ENCODE measurements at regions not wholly inside any gene's neighbourhood (a gene's known extent, or its start where the extent isn't known, plus 50 kb on each side); places are given as distances from the start of the nearest gene placed in this dataset.

GRCh38 chr1:242623119-242623518 is 98.6 kb upstream of the PLD5 start:
- no peaks in the 10 kb centered on the region for H3K27me3 ChIP-seq (ENCODE audit: insufficient read depth, low read length)
- H3K79me2 ChIP-seq (ENCODE audit: control insufficient read depth, insufficient read depth, low read length, poor library complexity) = no peaks in the 10 kb centered on the region
- no peak overlapping the region for H3K4me3 ChIP-seq (ENCODE audit: low read depth, low read length)
- no peaks in the 10 kb centered on the region for H3K79me1 ChIP-seq (ENCODE audit: low read length)
- no peak overlapping the region for H3K4me2 ChIP-seq (ENCODE audit: low read length)
- no peak overlapping the region for H2BK12ac ChIP-seq (ENCODE audit: low read length)
- no peak for DNase-seq
- no peak overlapping the region for H2BK5ac ChIP-seq (ENCODE audit: low read depth, low read length, poor library complexity)
- no peak overlapping the region for H3K14ac ChIP-seq (ENCODE audit: low read length)
- no peak overlapping the region for H3K18ac ChIP-seq (ENCODE audit: low read length)
- H3K27ac ChIP-seq (ENCODE audit: low read depth, low read length) = no peak overlapping the region
- H3K9me3 ChIP-seq (ENCODE audit: insufficient read depth, low read depth, low read length) = no peaks in the 10 kb centered on the region
- no peak overlapping the region for H2AFZ ChIP-seq (ENCODE audit: insufficient read depth, low read length, poor library complexity)
- no peaks in the 10 kb centered on the region for H3K4me1 ChIP-seq (ENCODE audit: control insufficient read depth in 1 of 2, insufficient read depth in 2 of 2, low read length in 2 of 2)
- H2AK5ac ChIP-seq (ENCODE audit: low read length) = no peak overlapping the region
- H3K36me3 ChIP-seq (ENCODE audit: control insufficient read depth in 1 of 2, insufficient read depth in 2 of 2, low read length in 2 of 2) = no peaks in the 10 kb centered on the region
- no peak overlapping the region for H3K9ac ChIP-seq (ENCODE audit: low read length)
- H2BK120ac ChIP-seq (ENCODE audit: insufficient read depth, low read length, poor library complexity) = no peak overlapping the region
- H4K12ac ChIP-seq (ENCODE audit: low read depth, low read length) = no peak overlapping the region
- H3K4ac ChIP-seq (ENCODE audit: low read depth, low read length) = no peak overlapping the region
- H3K23ac ChIP-seq (ENCODE audit: low read length) = no peak overlapping the region
- H4K8ac ChIP-seq (ENCODE audit: low read depth, low read length) = no peak overlapping the region
- no CpG with 5 or more reads among the region's 4 CpGs for WGBS (ENCODE audit: extremely low coverage, insufficient coverage, insufficient read length)
- no peak overlapping the region for H4K91ac ChIP-seq (ENCODE audit: low read depth, low read length)

DNA sequence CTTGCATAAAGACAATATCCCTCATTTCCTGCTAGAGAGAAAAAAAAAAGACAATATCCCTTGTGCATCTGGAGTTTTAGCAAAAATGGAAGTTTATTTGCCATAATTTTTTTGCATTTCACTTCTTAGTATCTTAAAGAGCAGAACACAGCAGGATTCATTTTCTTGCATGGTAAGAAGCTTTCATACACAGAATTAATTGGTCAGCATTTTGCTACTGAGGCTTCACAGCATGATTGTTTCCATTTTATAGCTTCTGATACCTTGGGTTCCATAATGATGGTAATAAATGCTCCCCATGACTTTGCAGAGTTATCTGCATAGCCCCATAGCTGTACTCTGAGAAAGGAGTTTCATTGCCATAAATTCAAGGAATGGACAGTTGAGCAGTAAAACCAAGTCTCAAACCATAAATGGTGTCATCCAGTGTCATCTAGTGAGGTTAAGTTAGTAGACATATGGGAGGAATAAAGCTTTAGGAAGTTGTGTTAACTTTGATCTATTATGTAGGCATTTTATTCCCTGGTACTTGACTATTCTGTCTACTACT is 88.8 kb upstream of the PLD5 start:
- Histone ChIP-seq H3K4ac (ENCODE audit: low read depth, low read length) (no peak overlapping the region), H3K36me3 (ENCODE audit: control insufficient read depth in 1 of 2, insufficient read depth in 2 of 2, low read length in 2 of 2) (no peaks in the 10 kb centered on the region), H3K9ac (ENCODE audit: low read length) (no peak overlapping the region), H3K18ac (ENCODE audit: low read length) (no peak overlapping the region), H2AFZ (ENCODE audit: insufficient read depth, low read length, poor library complexity) (no peak overlapping the region), H2BK120ac (ENCODE audit: insufficient read depth, low read length, poor library complexity) (no peak overlapping the region), H3K79me1 (ENCODE audit: low read length) (no peaks in the 10 kb centered on the region), H3K4me1 (ENCODE audit: control insufficient read depth in 1 of 2, insufficient read depth in 2 of 2, low read length in 2 of 2) (peaks cover 0 to 2% of the 10 kb centered on the region in 2 experiments), H4K12ac (ENCODE audit: low read depth, low read length) (no peak overlapping the region), H3K9me3 (ENCODE audit: insufficient read depth, low read depth, low read length) (no peaks in the 10 kb centered on the region), H2BK12ac (ENCODE audit: low read length) (no peak overlapping the region), H4K91ac (ENCODE audit: low read depth, low read length) (no peak overlapping the region), H3K27me3 (ENCODE audit: insufficient read depth, low read length) (no peaks in the 10 kb centered on the region), H3K4me3 (ENCODE audit: low read depth, low read length) (no peak overlapping the region), H4K8ac (ENCODE audit: low read depth, low read length) (no peak overlapping the region), H3K23ac (ENCODE audit: low read length) (no peak overlapping the region), H3K27ac (ENCODE audit: low read depth, low read length) (no peak overlapping the region), H2AK5ac (ENCODE audit: low read length) (no peak overlapping the region), H3K14ac (ENCODE audit: low read length) (no peak overlapping the region), H3K79me2 (ENCODE audit: control insufficient read depth, insufficient read depth, low read length, poor library complexity) (no peaks in the 10 kb centered on the region), H3K4me2 (ENCODE audit: low read length) (no peak overlapping the region), H2BK5ac (ENCODE audit: low read depth, low read length, poor library complexity) (no peak overlapping the region)
- DNase-seq = no peak

DNA sequence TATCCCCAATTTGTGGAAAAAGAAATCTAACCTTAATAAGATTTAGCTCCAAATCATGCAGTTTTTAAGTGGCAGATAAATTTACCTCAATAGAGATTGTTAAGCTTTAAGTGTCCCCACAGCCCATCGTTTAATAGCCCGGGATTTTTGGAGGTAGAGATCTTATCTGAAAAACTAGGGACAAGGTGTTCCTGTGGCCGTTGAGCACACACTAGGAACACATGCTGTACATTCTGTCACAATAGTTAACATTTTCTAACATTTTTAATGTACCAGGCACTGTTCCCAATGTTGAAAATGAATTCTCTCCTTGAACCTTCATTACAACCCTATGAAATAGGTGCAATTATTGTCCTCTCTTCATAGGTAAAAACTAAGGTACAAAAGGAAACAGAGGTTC is 85.7 kb upstream of the PLD5 start:
- no peak overlapping the region for H3K4me3 ChIP-seq (ENCODE audit: low read depth, low read length)
- H2AFZ ChIP-seq (ENCODE audit: insufficient read depth, low read length, poor library complexity) = no peak overlapping the region
- no peaks in the 10 kb centered on the region for H3K9me3 ChIP-seq (ENCODE audit: insufficient read depth, low read depth, low read length)
- H3K18ac ChIP-seq (ENCODE audit: low read length) = no peak overlapping the region
- no peak for DNase-seq
- no CpG with 5 or more reads among the region's 3 CpGs for WGBS (ENCODE audit: extremely low coverage, insufficient coverage, insufficient read length)
- no peak overlapping the region for H3K4me2 ChIP-seq (ENCODE audit: low read length)
- H3K27me3 ChIP-seq (ENCODE audit: insufficient read depth, low read length) = no peaks in the 10 kb centered on the region
- no peak overlapping the region for H2BK5ac ChIP-seq (ENCODE audit: low read depth, low read length, poor library complexity)
- H3K23ac ChIP-seq (ENCODE audit: low read length) = no peak overlapping the region
- H3K79me2 ChIP-seq (ENCODE audit: control insufficient read depth, insufficient read depth, low read length, poor library complexity) = no peaks in the 10 kb centered on the region
- no peaks in the 10 kb centered on the region for H3K79me1 ChIP-seq (ENCODE audit: low read length)
- H2BK120ac ChIP-seq (ENCODE audit: insufficient read depth, low read length, poor library complexity) = no peak overlapping the region
- H3K4ac ChIP-seq (ENCODE audit: low read depth, low read length) = no peak overlapping the region
- H3K36me3 ChIP-seq (ENCODE audit: control insufficient read depth in 1 of 2, insufficient read depth in 2 of 2, low read length in 2 of 2) = no peaks in the 10 kb centered on the region
- H4K91ac ChIP-seq (ENCODE audit: low read depth, low read length) = no peak overlapping the region
- H3K14ac ChIP-seq (ENCODE audit: low read length) = no peak overlapping the region
- no peak overlapping the region for H2AK5ac ChIP-seq (ENCODE audit: low read length)
- no peak overlapping the region for H4K12ac ChIP-seq (ENCODE audit: low read depth, low read length)
- H3K9ac ChIP-seq (ENCODE audit: low read length) = no peak overlapping the region
- no peak overlapping the region for H2BK12ac ChIP-seq (ENCODE audit: low read length)
- H3K4me1 ChIP-seq (ENCODE audit: control insufficient read depth in 1 of 2, insufficient read depth in 2 of 2, low read length in 2 of 2) = peaks cover 0 to 2% of the 10 kb centered on the region in 2 experiments
- H3K27ac ChIP-seq (ENCODE audit: low read depth, low read length) = no peak overlapping the region
- no peak overlapping the region for H4K8ac ChIP-seq (ENCODE audit: low read depth, low read length)

GRCh38 chr1:242605521-242605920 is 81.0 kb upstream of the PLD5 start:
- no peak overlapping the region for H3K9ac ChIP-seq (ENCODE audit: low read length)

More at GRCh38 chr1:242605521-242605920, 81.0 kb upstream of the PLD5 start:
- Histone ChIP-seq H4K8ac (ENCODE audit: low read depth, low read length) (no peak overlapping the region), H3K4ac (ENCODE audit: low read depth, low read length) (no peak overlapping the region), H4K91ac (ENCODE audit: low read depth, low read length) (no peak overlapping the region), H3K36me3 (ENCODE audit: control insufficient read depth in 1 of 2, insufficient read depth in 2 of 2, low read length in 2 of 2) (no peaks in the 10 kb centered on the region), H2BK120ac (ENCODE audit: insufficient read depth, low read length, poor library complexity) (no peak overlapping the region), H3K14ac (ENCODE audit: low read length) (no peak overlapping the region), H3K27me3 (ENCODE audit: insufficient read depth, low read length) (no peaks in the 10 kb centered on the region), H2BK12ac (ENCODE audit: low read length) (no peak overlapping the region), H3K9me3 (ENCODE audit: insufficient read depth, low read depth, low read length) (no peaks in the 10 kb centered on the region), H3K79me1 (ENCODE audit: low read length) (no peaks in the 10 kb centered on the region), H3K4me3 (ENCODE audit: low read depth, low read length) (no peak overlapping the region), H3K23ac (ENCODE audit: low read length) (no peak overlapping the region), H3K27ac (ENCODE audit: low read depth, low read length) (no peak overlapping the region), H3K4me1 (ENCODE audit: control insufficient read depth in 1 of 2, insufficient read depth in 2 of 2, low read length in 2 of 2) (no peaks in the 10 kb centered on the region), H3K4me2 (ENCODE audit: low read length) (no peak overlapping the region), H2AFZ (ENCODE audit: insufficient read depth, low read length, poor library complexity) (no peak overlapping the region), H4K12ac (ENCODE audit: low read depth, low read length) (no peak overlapping the region), H2AK5ac (ENCODE audit: low read length) (no peak overlapping the region), H3K79me2 (ENCODE audit: control insufficient read depth, insufficient read depth, low read length, poor library complexity) (no peaks in the 10 kb centered on the region), H2BK5ac (ENCODE audit: low read depth, low read length, poor library complexity) (no peak overlapping the region), H3K18ac (ENCODE audit: low read length) (no peak overlapping the region)
- no CpG with 5 or more reads among the region's 3 CpGs for WGBS (ENCODE audit: extremely low coverage, insufficient coverage, insufficient read length)
- no peak for DNase-seq

Data from trophoblast cell (in vitro differentiated cells and primary cell).